NOMO-1 treated with dmso at 0.1 percent for 144 hours (cell line): ENCODE measurements at regions not wholly inside any gene's neighbourhood (a gene's known extent, or its start where the extent isn't known, plus 50 kb on each side); places are given as distances from the start of the nearest gene placed in this dataset.
"Not testable (repeated sequence)": the region's sequence is repeated elsewhere in the genome, so short reads cannot be mapped to it uniquely, and the experiment has no call there.

Experiments used
- DNase-seq: peaks from one replicate; lab custom pipeline; 2025; ENCODE audit not compliant: unreplicated experiment; lab: John Stamatoyannopoulos, UW

GRCh38 chr2:226299771-226300170 lies 499.8 kb downstream of the IRS1 start:
- no peak for DNase-seq

- no peak for DNase-seq
Measured at GRCh38 chr2:226295681-226296080, 503.9 kb downstream of the IRS1 start.

GRCh38 chr2:226295123-226295522 lies 504.5 kb downstream of the IRS1 start:
- no peak for DNase-seq

GRCh38 chr2:226291281-226291680 lies 508.3 kb downstream of the IRS1 start:
- DNase-seq: not testable (repeated sequence)

- no peak for DNase-seq
Measured at GRCh38 chr2:226286916-226287315, 512.7 kb downstream of the IRS1 start.

- DNase-seq: no peak
Measured at GRCh38 chr2:226283796-226284195, 515.8 kb downstream of the IRS1 start.

- no peak for DNase-seq
Measured at GRCh38 chr2:226282151-226282550, 517.5 kb downstream of the IRS1 start.

- DNase-seq: not testable (repeated sequence)
Measured at GRCh38 chr2:226280136-226280535, 519.5 kb downstream of the IRS1 start.

GRCh38 chr2:226275215-226275614 lies 524.4 kb downstream of the IRS1 start:
- DNase-seq: no peak

- DNase-seq: no peak
Measured at GRCh38 chr2:226274143-226274542, 525.5 kb downstream of the IRS1 start.

GRCh38 chr2:226273440-226273839 lies 526.2 kb downstream of the IRS1 start:
- DNase-seq: no peak

GRCh38 chr2:226272435-226272834 lies 527.2 kb downstream of the IRS1 start:
- no peak for DNase-seq

- no peak for DNase-seq
Measured at GRCh38 chr2:226270285-226271058, 529.1 kb downstream of the IRS1 start.

- DNase-seq: no peak
Measured at GRCh38 chr2:226267516-226268289, 531.9 kb downstream of the IRS1 start.

- no peak for DNase-seq
Measured at GRCh38 chr2:226256709-226257376, 542.8 kb downstream of the IRS1 start.

- DNase-seq: no peak
Measured at GRCh38 chr2:226256237-226256636, 543.4 kb downstream of the IRS1 start.

GRCh38 chr2:226251661-226252060 lies 548.0 kb downstream of the IRS1 start:
- no peak for DNase-seq

GRCh38 chr2:226247289-226248275 lies 552.0 kb downstream of the IRS1 start:
- DNase-seq: no peak

- DNase-seq: no peak
Measured at GRCh38 chr2:226234187-226234586, 565.4 kb downstream of the IRS1 start.

GRCh38 chr2:226233388-226233787 lies 566.2 kb downstream of the IRS1 start:
- no peak for DNase-seq

GRCh38 chr2:226228080-226228479 lies 571.5 kb downstream of the IRS1 start:
- no peak for DNase-seq
